Gastrocnemius medialis (tissue), 4 donors: ENCODE measurements at regions not wholly inside any gene's neighbourhood (a gene's known extent, or its start where the extent isn't known, plus 50 kb on each side); places are given as distances from the start of the nearest gene placed in this dataset.

Source experiments
- CTCF ChIP-seq, 5 experiments: fragments of 450-650 bp in 3 of 5; fragments of 200-600 bp in 2 of 5; sonication (generic) in 2 of 5; IDR thresholded peaks in 4 of 5; conservative IDR thresholded peaks in 1 of 5; 1 replicate in 4 of 5; 2 replicates in 1 of 5; pipeline ENCODE4 v1.5.1; 2016 to 2019; ENCODE audit warnings: antibody characterized with exemption in 5 of 5, mild to moderate bottlenecking in 3 of 5, moderate library complexity in 3 of 5
- POLR2A ChIP-seq, 2 donors: fragments of 450-650 bp; IDR thresholded peaks; one replicate each; pipeline ENCODE4 v1.6.1; 2017; ENCODE audit warnings: antibody characterized with exemption in 2 of 2, mild to moderate bottlenecking in 2 of 2, moderate library complexity in 2 of 2

- no peak for TF ChIP-seq CTCF (IDR thresholded peaks at IDR 0.05 in 4 of 5, conservative IDR thresholded peaks at IDR 0.05 in 1 of 5)
- TF ChIP-seq POLR2A (IDR thresholded peaks at IDR 0.05), result no peak
These were observed 111.7 kb upstream of the CNTN6 start for GRCh38 chr3:981156-981555.
